B cell (primary cell): ENCODE measurements at regions not wholly inside any gene's neighbourhood (a gene's known extent, or its start where the extent isn't known, plus 50 kb on each side); places are given as distances from the start of the nearest gene placed in this dataset.

Experiments
- CTCF ChIP-seq: fragments of 200-600 bp; IDR thresholded peaks from one replicate; pipeline ENCODE4 v1.8.0; 2022; ENCODE audit warnings: antibody characterized with exemption, mild to moderate bottlenecking
- EZH2 ChIP-seq: IDR thresholded peaks from 2 replicates; pipeline ENCODE4 v1.6.1; 2012; ENCODE audit warnings: borderline replicate concordance, low read depth, mild to moderate bottlenecking, moderate library complexity, low read length; ENCODE audit not compliant: insufficient read depth, poor library complexity, severe bottlenecking

DNA sequence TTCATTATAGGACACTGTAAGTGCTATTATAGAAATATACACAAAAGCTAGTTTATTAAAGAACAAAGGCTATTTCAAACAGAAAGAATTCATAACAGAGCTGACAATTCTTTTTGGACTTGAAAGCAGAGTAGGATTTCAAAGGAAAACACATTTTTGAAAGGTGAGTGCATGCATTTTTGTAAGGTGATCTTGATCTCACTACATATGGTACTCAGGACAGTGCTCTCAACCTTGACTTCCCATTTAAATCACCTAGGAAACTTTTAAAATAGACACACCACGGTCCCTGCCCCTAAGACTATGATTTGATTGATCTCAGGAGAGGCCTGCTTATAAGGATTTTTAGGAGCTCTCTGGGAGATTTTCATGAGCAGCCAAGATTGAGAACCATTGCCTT is 1362.0 kb downstream of the CDH8 start:
- TF ChIP-seq CTCF (no peak), EZH2 (no peak)
